ENCODE measurements at regions not wholly inside any gene's neighbourhood (a gene's known extent, or its start where the extent isn't known, plus 50 kb on each side); places are given as distances from the start of the nearest gene placed in this dataset.

DNA sequence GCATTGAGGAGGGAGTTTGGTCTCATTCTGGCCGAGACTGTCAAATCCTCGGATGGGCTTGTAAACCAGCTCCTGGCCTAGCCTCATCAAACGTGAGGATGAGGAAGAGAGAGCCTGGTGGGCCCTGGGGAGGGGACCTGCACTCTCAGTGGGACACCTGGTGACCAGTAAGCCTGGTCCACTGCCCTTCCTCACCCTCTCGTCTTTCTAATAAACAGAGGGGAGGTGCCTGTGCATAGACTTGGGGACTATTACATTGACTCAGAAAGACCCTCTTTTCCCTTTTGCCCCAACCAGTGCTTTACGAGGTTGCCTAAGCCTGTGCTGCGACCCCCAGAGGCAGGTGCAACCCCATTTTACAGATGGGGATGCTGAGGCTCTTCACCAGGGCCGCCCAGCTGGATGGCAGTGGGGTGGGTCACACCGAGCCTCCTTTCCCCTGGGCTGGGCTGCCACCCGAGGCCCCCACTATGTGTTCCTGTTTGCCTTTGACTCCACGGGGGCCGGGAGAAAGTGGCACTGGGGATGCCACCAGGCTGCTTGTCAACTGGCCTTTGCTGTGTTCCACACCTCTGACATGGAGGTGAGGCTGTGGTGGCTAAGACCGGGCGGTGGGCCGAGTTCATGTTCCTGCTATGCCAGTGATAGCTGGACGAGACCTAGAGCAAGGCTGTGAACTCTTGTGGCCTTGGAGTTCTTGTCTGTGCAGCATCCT lies 85.9 kb downstream of the GLI2 start:
- peaks cover 33% of the 10 kb centered on the region for H3K27me3 ChIP-seq (ENCODE audit: insufficient read depth, low read depth)
- no TSS peak for BruUV-seq (replicated peaks)
- intact Hi-C loops (cut with micrococcal nuclease; ENCODE audit: unreplicated experiment), result no loop called here
- no peak overlapping the region for H2AFZ ChIP-seq
- H3K4me1 ChIP-seq (replicated peaks; ENCODE audit: insufficient read depth), result no peaks in the 10 kb centered on the region
- no peak overlapping the region for H3K4me2 ChIP-seq
- POLR2A ChIA-PET (ENCODE audit: unreplicated experiment), result no interaction called here
- TF ChIP-seq, protein P1, sequence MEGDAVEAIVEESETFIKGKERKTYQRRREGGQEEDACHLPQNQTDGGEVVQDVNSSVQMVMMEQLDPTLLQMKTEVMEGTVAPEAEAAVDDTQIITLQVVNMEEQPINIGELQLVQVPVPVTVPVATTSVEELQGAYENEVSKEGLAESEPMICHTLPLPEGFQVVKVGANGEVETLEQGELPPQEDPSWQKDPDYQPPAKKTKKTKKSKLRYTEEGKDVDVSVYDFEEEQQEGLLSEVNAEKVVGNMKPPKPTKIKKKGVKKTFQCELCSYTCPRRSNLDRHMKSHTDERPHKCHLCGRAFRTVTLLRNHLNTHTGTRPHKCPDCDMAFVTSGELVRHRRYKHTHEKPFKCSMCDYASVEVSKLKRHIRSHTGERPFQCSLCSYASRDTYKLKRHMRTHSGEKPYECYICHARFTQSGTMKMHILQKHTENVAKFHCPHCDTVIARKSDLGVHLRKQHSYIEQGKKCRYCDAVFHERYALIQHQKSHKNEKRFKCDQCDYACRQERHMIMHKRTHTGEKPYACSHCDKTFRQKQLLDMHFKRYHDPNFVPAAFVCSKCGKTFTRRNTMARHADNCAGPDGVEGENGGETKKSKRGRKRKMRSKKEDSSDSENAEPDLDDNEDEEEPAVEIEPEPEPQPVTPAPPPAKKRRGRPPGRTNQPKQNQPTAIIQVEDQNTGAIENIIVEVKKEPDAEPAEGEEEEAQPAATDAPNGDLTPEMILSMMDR (conservative IDR thresholded peaks at IDR 0.05), result no peak
- no peak for TF ChIP-seq EZH2 (IDR thresholded peaks at IDR 0.05; ENCODE audit: low read depth)
- no peaks in the 10 kb centered on the region for H3F3A ChIP-seq (ENCODE audit: insufficient read depth, low read depth)
- no peak for DNase-seq
- no peaks in the 10 kb centered on the region for H3K9me3 ChIP-seq (ENCODE audit: insufficient read depth, low read depth)
- no peak overlapping the region for H3K27ac ChIP-seq
- H4K20me1 ChIP-seq (ENCODE audit: insufficient read depth), result no peaks in the 10 kb centered on the region
- no peaks in the 10 kb centered on the region for H3K79me2 ChIP-seq (ENCODE audit: low read depth)
- no peak overlapping the region for H3K4me3 ChIP-seq
- no peaks in the 10 kb centered on the region for H3K9me2 ChIP-seq (ENCODE audit: insufficient read depth)
- H3K36me3 ChIP-seq (ENCODE audit: low read depth), result no peaks in the 10 kb centered on the region
- CTCF ChIA-PET, result no interaction called here

DNA sequence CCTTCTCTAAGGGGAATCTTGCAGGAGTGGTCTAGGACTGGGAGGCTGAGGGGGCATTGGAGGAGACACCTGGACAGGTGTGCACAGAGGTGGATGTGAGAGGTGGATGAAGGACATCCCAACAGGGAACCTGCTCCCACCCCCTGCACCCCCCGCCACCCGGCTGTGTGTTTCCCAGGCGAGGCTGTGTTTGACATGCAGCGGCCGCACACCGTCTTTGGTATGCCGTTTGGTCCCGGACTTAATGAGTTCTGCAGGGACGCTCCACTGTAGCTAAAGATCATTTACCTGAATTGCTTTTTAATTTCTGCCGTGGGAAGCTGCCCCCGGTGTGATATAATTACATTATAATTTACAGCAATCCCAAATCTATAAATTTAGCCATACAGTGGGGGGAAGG lies 87.3 kb downstream of the GLI2 start:
- no peak overlapping the region for H3K4me2 ChIP-seq
- no peaks in the 10 kb centered on the region for H3K79me2 ChIP-seq (ENCODE audit: low read depth)
- no peaks in the 10 kb centered on the region for H3K9me2 ChIP-seq (ENCODE audit: insufficient read depth)
- H3K4me1 ChIP-seq (replicated peaks; ENCODE audit: insufficient read depth), result no peaks in the 10 kb centered on the region
- intact Hi-C loops (cut with micrococcal nuclease; ENCODE audit: unreplicated experiment), result no loop called here
- TF ChIP-seq, protein P1 (conservative IDR thresholded peaks at IDR 0.05), result no peak
- TF ChIP-seq EZH2 (IDR thresholded peaks at IDR 0.05; ENCODE audit: low read depth), result no peak
- no peaks in the 10 kb centered on the region for H3K9me3 ChIP-seq (ENCODE audit: insufficient read depth, low read depth)
- ChIA-PET CTCF (no interaction called here), POLR2A (ENCODE audit: unreplicated experiment) (interaction anchor here (0.7 kb wide), 1 partner anchor 60 kb away, joined by 3 read pairs; no protein-coding TSS in a partner anchor)
- H3K4me3 ChIP-seq, result no peak overlapping the region
- no peak overlapping the region for H3K27ac ChIP-seq
- H3K27me3 ChIP-seq (ENCODE audit: insufficient read depth, low read depth), result peaks cover 46% of the 10 kb centered on the region
- no peaks in the 10 kb centered on the region for H3K36me3 ChIP-seq (ENCODE audit: low read depth)
- no peaks in the 10 kb centered on the region for H3F3A ChIP-seq (ENCODE audit: insufficient read depth, low read depth)
- no peak overlapping the region for H2AFZ ChIP-seq
- BruUV-seq (replicated peaks), result no TSS peak
- DNase-seq, result no peak
- no peaks in the 10 kb centered on the region for H4K20me1 ChIP-seq (ENCODE audit: insufficient read depth)

DNA sequence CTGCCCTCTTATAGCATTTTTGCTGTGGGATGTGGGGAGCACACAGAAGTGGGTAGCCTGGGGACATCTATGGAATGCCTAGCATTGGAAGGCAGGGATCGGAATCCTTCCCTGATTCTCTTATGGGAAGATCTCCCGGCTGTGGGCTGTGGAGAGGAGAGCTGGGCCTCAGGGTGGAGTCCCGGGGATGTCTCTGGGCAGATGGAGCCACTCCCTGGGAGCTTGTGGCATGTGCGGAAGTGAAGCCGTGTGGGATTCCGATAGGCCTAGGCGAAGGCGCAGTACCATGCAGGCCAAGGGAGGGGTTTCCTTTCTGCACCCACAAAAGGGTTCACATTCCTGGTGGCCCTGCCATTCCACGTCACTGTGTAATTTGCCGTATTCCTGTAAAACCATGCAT lies 87.9 kb downstream of the GLI2 start:
- Histone ChIP-seq H3K4me3 (no peak overlapping the region), H3K4me1 (replicated peaks; ENCODE audit: insufficient read depth) (no peaks in the 10 kb centered on the region), H2AFZ (no peak overlapping the region), H3K9me2 (ENCODE audit: insufficient read depth) (no peaks in the 10 kb centered on the region), H3K9me3 (ENCODE audit: insufficient read depth, low read depth) (no peaks in the 10 kb centered on the region), H3F3A (ENCODE audit: insufficient read depth, low read depth) (no peaks in the 10 kb centered on the region), H4K20me1 (ENCODE audit: insufficient read depth) (no peaks in the 10 kb centered on the region), H3K27ac (no peak overlapping the region), H3K79me2 (ENCODE audit: low read depth) (no peaks in the 10 kb centered on the region), H3K27me3 (ENCODE audit: insufficient read depth, low read depth) (peaks cover 46% of the 10 kb centered on the region), H3K4me2 (no peak overlapping the region), H3K36me3 (ENCODE audit: low read depth) (no peaks in the 10 kb centered on the region)
- DNase-seq, result no peak
- POLR2A ChIA-PET (ENCODE audit: unreplicated experiment), result no interaction called here
- CTCF ChIA-PET, result no interaction called here
- intact Hi-C loops (cut with micrococcal nuclease; ENCODE audit: unreplicated experiment), result no loop called here
- no TSS peak for BruUV-seq (replicated peaks)
- TF ChIP-seq, protein P1 (conservative IDR thresholded peaks at IDR 0.05), result no peak
- no peak for TF ChIP-seq EZH2 (IDR thresholded peaks at IDR 0.05; ENCODE audit: low read depth)
